ENCODE measurements at regions not wholly inside any gene's neighbourhood (a gene's known extent, or its start where the extent isn't known, plus 50 kb on each side); places are given as distances from the start of the nearest gene placed in this dataset.

DNA sequence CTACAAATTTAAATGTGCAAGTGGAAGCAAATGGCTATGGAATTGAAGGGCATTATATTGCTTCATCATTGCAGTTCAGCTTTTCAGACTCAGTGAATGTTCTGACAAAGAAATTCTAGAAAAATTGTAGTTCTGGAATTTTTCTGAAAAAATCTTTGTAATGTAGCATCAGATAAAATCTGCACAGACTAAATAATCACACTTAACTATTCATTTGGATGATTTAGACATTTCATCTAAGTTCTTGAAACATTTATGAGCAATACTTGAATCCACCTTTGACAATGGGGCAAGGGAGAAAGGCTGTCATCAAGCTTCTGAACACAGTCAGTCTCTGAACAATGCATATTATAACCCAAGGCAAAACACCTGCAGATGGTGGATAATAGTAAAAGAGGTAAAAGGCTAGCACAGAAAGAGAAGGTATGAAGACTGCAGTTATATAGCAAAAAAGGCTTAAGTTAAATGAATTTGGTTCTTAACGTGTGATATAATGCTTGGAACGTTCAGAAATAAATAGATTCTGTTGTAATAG, 1352.0 kb upstream of the NUDT12 start:
- H3K27ac Mint-ChIP-seq, result no peak overlapping the region
- no peak for DNase-seq
- no peak overlapping the region for H3K4me3 Mint-ChIP-seq
- no peaks in the 10 kb centered on the region for H3K4me1 Mint-ChIP-seq
- no peaks in the 10 kb centered on the region for H3K36me3 Mint-ChIP-seq (ENCODE audit: low read depth)
- no peaks in the 10 kb centered on the region for H3K27me3 Mint-ChIP-seq (ENCODE audit: low read depth, poor library complexity)
- TF ChIP-seq, protein P1, sequence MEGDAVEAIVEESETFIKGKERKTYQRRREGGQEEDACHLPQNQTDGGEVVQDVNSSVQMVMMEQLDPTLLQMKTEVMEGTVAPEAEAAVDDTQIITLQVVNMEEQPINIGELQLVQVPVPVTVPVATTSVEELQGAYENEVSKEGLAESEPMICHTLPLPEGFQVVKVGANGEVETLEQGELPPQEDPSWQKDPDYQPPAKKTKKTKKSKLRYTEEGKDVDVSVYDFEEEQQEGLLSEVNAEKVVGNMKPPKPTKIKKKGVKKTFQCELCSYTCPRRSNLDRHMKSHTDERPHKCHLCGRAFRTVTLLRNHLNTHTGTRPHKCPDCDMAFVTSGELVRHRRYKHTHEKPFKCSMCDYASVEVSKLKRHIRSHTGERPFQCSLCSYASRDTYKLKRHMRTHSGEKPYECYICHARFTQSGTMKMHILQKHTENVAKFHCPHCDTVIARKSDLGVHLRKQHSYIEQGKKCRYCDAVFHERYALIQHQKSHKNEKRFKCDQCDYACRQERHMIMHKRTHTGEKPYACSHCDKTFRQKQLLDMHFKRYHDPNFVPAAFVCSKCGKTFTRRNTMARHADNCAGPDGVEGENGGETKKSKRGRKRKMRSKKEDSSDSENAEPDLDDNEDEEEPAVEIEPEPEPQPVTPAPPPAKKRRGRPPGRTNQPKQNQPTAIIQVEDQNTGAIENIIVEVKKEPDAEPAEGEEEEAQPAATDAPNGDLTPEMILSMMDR (IDR thresholded peaks at IDR 0.05), result no peak
- no peaks in the 10 kb centered on the region for H3K9me3 Mint-ChIP-seq

DNA sequence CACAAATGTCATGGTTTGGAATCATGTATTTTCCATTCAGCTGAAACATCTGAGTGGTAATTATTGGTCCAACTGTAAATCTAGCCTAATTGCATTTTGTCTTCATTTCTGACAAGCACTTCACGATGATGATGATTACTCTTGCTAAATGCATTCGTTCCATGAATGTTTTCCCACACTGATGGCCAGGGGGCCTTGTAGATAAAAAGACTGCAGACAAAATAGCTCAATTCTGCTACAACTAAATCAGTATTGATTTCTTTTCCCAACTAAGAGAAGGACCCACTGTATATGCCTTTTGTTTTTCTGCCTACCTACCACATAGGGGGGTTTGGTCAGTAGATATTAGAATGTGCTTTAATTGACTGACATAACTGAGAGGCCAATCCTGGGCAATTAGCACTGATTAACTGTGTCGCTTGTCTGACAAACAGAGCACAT, 1351.3 kb upstream of the NUDT12 start:
- no peak for DNase-seq
- no peaks in the 10 kb centered on the region for H3K4me1 Mint-ChIP-seq
- no peaks in the 10 kb centered on the region for H3K36me3 Mint-ChIP-seq (ENCODE audit: low read depth)
- TF ChIP-seq, protein P1 (IDR thresholded peaks at IDR 0.05), result no peak
- no peaks in the 10 kb centered on the region for H3K9me3 Mint-ChIP-seq
- H3K27me3 Mint-ChIP-seq (ENCODE audit: low read depth, poor library complexity), result no peaks in the 10 kb centered on the region
- H3K27ac Mint-ChIP-seq, result no peak overlapping the region
- no peak overlapping the region for H3K4me3 Mint-ChIP-seq

DNA sequence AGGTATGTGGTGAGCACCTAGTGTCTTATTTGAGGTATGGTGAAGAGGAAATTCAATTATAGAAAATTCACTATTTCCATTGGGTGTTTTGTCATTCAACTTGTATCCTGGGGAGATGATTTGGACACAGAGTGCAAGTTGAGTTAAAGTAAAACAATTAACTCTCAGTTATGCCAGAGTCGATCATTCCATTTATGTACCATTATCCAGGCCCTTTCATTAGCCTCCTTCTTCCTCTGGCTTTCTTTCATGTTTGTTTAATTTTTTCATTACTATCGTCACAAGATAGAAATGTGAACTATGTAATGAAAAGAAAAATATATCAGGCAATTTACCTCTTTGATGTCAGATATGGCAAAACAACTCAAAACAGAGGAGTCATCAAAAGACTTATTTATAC, 1347.2 kb upstream of the NUDT12 start:
- no peaks in the 10 kb centered on the region for H3K36me3 Mint-ChIP-seq (ENCODE audit: low read depth)
- TF ChIP-seq, protein P1 (IDR thresholded peaks at IDR 0.05), result no peak
- H3K9me3 Mint-ChIP-seq, result no peaks in the 10 kb centered on the region
- no peak overlapping the region for H3K4me3 Mint-ChIP-seq
- DNase-seq, result no peak
- H3K27me3 Mint-ChIP-seq (ENCODE audit: low read depth, poor library complexity), result no peaks in the 10 kb centered on the region
- H3K4me1 Mint-ChIP-seq, result no peaks in the 10 kb centered on the region
- H3K27ac Mint-ChIP-seq, result no peak overlapping the region

DNA sequence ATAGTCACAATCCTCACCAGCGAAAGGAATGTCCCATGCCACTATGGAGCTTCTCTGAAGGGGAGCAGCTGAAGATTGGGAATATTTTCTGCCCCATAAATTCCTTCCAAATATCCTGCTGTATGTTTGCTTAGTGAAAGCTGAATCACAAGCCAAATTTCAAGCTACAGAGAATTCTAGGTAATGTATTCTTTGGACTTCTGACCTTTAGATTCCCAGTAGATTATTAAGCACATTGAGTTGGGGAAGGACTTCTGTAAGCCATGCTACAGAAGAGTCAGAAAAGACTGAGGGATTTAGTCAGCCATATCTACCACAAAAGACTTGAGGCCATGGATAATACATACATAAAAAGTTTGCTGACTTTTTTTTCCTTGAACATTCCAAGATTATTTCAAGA, 1342.0 kb upstream of the NUDT12 start:
- no peak for DNase-seq
- H3K9me3 Mint-ChIP-seq, result no peaks in the 10 kb centered on the region
- H3K27me3 Mint-ChIP-seq (ENCODE audit: low read depth, poor library complexity), result no peaks in the 10 kb centered on the region
- H3K4me1 Mint-ChIP-seq, result no peaks in the 10 kb centered on the region
- no peak overlapping the region for H3K27ac Mint-ChIP-seq
- TF ChIP-seq, protein P1 (IDR thresholded peaks at IDR 0.05), result no peak
- no peaks in the 10 kb centered on the region for H3K36me3 Mint-ChIP-seq (ENCODE audit: low read depth)
- no peak overlapping the region for H3K4me3 Mint-ChIP-seq

DNA sequence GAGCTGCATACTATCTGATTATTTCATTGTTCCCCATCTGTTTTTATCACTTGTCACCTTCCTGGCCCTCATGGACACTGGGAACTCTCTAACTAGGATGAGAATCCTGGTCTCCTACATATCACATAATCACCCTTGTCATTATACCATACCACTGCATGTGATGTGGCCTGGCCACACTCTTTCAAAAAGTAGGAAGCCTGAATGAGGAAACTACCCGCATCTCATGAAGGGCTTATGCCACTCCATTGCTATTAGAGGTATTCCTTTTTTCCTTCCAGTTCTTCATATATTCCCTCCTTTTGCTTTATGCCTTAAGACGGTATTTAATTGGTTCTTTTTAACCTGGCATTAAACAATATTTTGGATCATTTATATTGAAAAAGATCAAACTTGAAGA, 1341.4 kb upstream of the NUDT12 start:
- Mint-ChIP-seq H3K4me3 (no peak overlapping the region), H3K9me3 (no peaks in the 10 kb centered on the region), H3K27me3 (ENCODE audit: low read depth, poor library complexity) (no peaks in the 10 kb centered on the region), H3K36me3 (ENCODE audit: low read depth) (no peaks in the 10 kb centered on the region), H3K27ac (no peak overlapping the region), H3K4me1 (no peaks in the 10 kb centered on the region)
- no peak for DNase-seq
- TF ChIP-seq, protein P1 (IDR thresholded peaks at IDR 0.05), result no peak

DNA sequence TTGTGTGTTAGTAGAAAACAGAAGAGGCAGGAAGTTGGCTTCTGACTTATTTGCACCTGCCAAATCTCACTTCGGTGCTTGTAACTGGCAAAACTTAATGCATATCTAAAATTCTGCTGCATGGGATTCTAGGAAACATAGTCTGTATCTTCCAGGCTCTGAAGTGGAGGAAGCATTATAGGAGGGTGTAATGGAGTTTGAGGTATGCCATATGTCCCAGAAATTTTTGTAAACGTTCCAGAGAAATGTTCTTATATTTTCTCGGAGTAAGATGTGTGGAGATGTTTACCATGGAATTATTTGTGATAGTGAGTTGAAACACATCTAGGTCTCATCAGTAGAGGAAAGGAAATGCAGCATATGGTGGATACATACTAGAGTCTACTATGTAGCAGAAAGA, 1329.0 kb upstream of the NUDT12 start:
- no peaks in the 10 kb centered on the region for H3K36me3 Mint-ChIP-seq (ENCODE audit: low read depth)
- H3K4me1 Mint-ChIP-seq, result no peaks in the 10 kb centered on the region
- no peak overlapping the region for H3K27ac Mint-ChIP-seq

More for the DNA sequence above, 1329.0 kb upstream of the NUDT12 start:
- TF ChIP-seq, protein P1 (IDR thresholded peaks at IDR 0.05), result no peak
- Mint-ChIP-seq H3K4me3 (no peak overlapping the region), H3K27me3 (ENCODE audit: low read depth, poor library complexity) (no peaks in the 10 kb centered on the region), H3K9me3 (no peaks in the 10 kb centered on the region)
- DNase-seq, result no peak

All from nephron progenitor cell (in vitro differentiated cells).